HG03095 (cell line): ENCODE measurements at regions not wholly inside any gene's neighbourhood (a gene's known extent, or its start where the extent isn't known, plus 50 kb on each side); places are given as distances from the start of the nearest gene placed in this dataset.

Source experiments
- ATAC-seq: cut with Tn5 transposase; IDR thresholded peaks from one replicate; pipeline ENCODE4 v1.9.1; 2021; ENCODE audit warnings: moderate library complexity; ENCODE audit not compliant: unreplicated experiment

- no peak for ATAC-seq
Measured at GRCh38 chr1:57770772-57771171, 346.9 kb upstream of the DAB1 start.

DNA sequence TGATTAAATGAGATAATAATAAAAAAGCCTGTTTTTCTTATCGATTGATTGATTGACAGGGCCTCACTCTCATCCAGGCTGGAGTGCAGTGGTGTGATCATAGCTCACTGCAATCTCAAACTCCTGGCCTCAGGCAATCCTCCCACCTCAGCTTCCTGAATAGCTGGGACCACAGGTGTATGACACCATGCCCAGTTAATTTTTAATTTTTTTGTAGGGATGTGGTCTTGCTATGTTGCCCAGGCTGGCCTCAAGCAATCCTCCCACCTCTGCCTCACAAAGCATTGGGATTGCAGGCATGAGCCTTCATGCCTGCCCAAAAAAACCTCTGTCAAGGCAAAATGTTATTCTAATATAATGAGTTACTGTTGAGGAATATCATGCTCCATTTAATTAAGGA is 346.4 kb upstream of the DAB1 start:
- ATAC-seq: no peak

GRCh38 chr1:57761628-57762027 is 337.8 kb upstream of the DAB1 start:
- ATAC-seq: no peak

GRCh38 chr1:57752843-57753242 is 329.0 kb upstream of the DAB1 start:
- no peak for ATAC-seq

- no peak for ATAC-seq
Measured at GRCh38 chr1:57748719-57749118, 324.9 kb upstream of the DAB1 start.

DNA sequence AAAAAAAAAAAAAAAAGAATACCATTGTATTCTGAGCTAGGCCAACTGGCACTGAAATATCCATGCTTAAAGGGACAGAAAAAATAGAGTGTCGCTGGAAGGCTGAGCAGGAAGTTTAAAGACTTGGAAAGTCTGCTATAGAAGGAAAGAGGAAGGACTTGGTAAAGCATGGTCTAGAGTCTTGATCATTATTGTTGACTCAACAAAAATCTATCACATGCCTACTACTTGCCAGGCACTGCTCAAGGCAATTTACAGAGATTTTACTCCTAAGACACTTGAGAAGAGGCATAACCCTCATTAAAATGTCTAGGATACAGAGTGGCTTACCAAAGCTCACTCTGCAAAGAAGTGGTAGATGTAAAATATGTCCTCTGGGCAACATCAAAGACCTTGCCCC is 324.0 kb upstream of the DAB1 start:
- no peak for ATAC-seq

DNA sequence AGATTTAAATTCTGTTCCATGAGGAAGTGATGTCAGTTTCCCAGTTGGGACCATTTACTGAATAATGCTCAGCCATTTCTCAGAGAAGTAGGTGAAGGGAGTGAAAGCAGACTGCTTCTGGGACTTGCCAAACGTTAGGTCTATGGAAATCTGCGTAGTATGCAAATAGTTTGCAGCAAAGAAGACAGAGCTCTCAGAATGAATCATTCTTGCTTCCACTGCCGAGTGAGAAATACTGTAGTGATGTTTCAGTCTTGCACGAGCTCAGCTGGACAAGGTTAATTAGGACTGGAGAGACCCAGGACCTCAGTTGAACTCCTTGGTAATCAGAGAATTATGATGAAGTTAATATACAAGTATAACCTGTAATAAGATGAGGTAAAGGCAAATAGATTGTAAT is 317.7 kb upstream of the DAB1 start:
- peak; percentile 98 for ATAC-seq

DNA sequence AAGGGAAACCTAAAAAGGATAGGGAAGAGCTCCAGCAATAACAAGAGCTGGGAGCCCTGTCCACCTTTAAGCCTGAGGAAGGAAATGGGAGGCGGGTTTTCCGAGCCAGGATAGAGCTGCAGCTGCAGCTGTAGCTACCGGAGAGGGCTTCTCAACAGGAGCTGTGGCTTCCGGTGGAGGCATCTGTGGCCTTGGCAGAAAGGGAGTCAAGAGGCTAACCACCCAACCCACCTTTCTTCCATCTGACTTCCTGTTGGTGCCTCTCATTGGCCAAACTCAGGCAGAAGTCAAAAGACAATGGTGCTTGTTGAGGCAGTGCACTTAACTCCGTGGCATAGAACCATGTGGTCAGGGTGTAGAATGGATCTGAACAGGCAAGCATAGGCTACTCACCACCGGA is 313.1 kb upstream of the DAB1 start:
- no peak for ATAC-seq

GRCh38 chr1:57729181-57729580 is 305.3 kb upstream of the DAB1 start:
- no peak for ATAC-seq

DNA sequence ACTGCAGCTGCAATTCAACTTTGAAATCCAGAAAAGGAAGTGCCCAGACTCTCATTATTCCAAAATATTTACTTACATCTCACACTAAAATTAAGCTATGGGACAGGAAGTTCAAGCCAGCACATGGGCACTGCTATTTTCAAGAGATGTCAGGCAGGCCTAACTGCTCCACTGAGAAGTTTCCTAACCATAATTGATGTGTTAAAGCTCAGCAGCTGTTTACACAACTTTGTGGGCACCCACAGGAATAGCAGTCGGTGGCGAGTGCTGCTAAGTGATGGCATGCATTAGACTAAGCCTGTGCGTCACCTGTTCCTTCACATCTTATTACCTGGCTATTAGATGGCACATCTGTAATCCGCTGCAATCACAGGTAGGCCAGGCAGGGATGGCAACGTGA is 303.3 kb upstream of the DAB1 start:
- ATAC-seq: no peak

- no peak for ATAC-seq
Measured at GRCh38 chr1:57725318-57725717, 301.5 kb upstream of the DAB1 start.

GRCh38 chr1:57724535-57724934 is 300.7 kb upstream of the DAB1 start:
- ATAC-seq: no peak

DNA sequence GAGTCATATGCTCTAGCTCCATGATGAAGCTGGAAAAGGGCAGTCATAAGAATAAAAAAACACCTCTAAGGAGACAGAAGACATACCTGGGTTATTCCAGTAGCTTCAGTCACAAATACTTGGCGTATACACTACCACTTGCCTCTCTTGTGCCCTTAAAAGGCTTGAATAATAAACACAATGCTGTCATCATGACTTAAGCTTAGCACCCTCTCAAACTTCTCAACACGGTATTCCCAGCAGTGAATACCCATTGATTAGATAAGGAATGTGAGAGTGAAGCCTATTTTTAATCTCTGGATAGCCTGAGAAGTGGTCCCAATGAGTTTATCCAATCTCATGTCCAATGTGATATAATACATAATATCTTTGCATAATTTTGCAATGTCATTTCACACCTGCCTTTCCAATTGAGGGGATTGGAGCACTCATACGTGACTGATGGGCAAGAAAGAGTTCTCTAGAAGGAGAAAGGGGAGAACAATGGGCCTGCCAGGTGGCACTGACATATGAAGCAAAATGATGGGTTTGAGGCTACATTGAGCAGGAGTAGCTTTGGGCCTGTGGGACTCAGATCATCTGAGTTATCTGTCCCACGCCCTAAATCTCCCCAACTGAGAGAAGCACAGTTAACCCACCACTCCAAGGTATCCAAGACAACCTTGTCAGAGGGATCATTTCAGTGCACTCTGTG is 298.6 kb upstream of the DAB1 start:
- no peak for ATAC-seq

- no peak for ATAC-seq
Measured at GRCh38 chr1:57721001-57721400, 297.1 kb upstream of the DAB1 start.

DNA sequence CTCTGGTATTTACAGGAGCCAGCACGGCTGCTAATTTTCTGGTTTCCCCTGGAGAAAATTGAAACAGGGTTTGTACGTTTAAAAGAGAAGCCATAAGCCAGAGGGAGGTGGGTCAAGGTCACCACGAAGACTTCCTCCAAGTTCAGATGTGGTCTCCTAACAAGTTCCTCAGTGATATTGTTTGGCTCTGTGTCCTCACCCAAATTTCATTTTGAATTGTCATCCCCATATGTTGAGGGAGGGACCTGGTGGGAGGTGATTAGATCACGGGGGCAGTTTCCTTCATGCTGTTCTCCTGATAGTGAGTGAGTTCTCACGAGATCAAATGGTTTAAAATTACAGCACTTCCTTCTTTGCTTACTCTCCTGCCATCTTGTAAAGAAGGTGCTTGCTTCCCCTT is 295.4 kb upstream of the DAB1 start:
- ATAC-seq: no peak

DNA sequence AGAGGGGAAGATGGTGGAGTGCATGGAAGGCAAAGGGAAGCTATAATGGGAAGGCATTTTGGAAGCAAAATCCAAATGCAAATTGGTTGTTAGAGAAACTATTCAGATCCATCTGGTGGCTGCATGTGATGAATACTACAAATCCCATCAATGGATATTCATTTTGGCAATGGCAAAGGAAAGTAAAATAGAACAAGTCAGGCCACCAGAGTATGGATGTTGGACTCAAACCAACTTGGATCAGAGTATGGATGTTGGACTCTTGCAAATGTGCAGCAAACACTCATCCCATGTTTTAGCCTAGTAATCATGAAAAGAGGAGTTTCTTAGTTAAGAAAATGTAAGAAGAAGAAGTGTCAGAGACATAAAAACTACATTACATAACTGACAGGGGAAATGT is 289.6 kb upstream of the DAB1 start:
- no peak for ATAC-seq

- no peak for ATAC-seq
Measured at GRCh38 chr1:57712846-57713245, 289.0 kb upstream of the DAB1 start.

- no peak for ATAC-seq
Measured at GRCh38 chr1:57711326-57711725, 287.5 kb upstream of the DAB1 start.

- no peak for ATAC-seq
Measured at GRCh38 chr1:57707631-57708030, 283.8 kb upstream of the DAB1 start.

DNA sequence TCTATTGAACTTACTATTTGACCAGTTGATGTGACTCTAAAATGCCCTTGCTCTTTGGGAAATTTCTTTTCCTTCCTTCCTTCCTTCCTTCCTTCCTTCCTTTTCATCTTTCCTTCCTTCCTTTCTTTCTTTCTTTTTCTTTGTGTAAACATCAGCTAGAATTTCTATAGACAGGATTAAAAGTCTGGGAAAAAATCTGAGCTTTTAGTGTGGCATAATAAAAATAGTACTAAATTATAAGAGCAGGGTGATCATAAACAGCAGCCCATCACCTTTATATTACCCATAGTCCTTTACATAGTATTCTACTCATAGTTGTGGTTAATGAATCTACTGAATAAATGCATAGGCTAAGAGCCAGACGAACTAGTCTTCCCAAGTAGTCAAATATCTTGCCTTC is 281.0 kb upstream of the DAB1 start:
- ATAC-seq: no peak

DNA sequence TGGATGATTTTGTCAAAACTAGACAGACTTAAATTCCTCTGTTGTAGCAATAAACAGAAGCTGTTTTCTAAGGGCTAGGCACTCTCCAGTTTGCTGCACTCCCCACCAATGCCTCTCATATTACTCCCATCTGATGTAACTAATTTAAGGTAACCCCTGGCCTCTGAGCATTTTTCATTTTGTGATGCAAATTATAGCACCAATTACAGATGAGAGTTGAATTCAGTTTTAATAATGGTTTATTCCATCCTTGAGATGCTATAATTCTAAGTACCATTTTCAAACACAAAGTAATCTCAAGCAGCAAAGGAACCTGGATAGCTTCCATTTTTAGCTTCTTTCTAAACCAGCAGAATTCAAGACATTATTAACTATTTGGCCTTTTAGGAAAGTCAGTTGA is 280.4 kb upstream of the DAB1 start:
- ATAC-seq: no peak

- no peak for ATAC-seq
Measured at GRCh38 chr1:57696904-57697303, 273.0 kb upstream of the DAB1 start.

DNA sequence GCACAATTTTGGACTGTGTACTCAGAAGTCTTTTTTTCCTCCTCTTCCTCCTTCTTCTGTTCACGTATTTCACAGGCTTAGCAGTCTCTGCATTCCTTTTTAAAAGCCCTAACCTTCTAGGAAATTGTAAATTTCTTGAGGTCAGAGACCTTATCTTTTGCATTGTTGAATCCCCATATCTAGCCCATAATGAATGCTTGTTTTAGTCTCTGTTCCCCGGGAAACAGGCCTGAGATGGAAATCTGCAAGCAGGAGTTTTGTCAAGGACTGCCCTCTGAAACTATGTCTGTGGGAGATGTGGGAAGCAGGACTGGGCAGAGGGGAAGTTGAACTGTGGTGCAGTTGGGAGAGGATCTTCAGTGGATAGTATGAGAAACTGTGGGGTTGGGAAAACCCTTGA is 272.2 kb upstream of the DAB1 start:
- no peak for ATAC-seq
